Mesothelial cell of epicardium (in vitro differentiated cells): ENCODE measurements at regions not wholly inside any gene's neighbourhood (a gene's known extent, or its start where the extent isn't known, plus 50 kb on each side); places are given as distances from the start of the nearest gene placed in this dataset.

Source experiments
- DNase-seq, 2 experiments: peaks; one replicate each; pipeline ENCODE4 v3.0.0; 2021; ENCODE audit warnings: low spot score in 2 of 2; ENCODE audit not compliant: unreplicated experiment in 2 of 2
- H3K27ac Mint-ChIP-seq: 2 replicates; pipeline ENCODE4 v1.8.0; 2021; ENCODE audit warnings: mixed read lengths
- H3K27me3 Mint-ChIP-seq: 2 replicates; pipeline ENCODE4 v1.8.0; 2021; ENCODE audit warnings: low read depth, mixed read lengths
- H3K36me3 Mint-ChIP-seq: 2 replicates; pipeline ENCODE4 v1.8.0; 2021; ENCODE audit warnings: mixed read lengths
- H3K4me1 Mint-ChIP-seq: 2 replicates; pipeline ENCODE4 v1.8.0; 2021; ENCODE audit warnings: mixed read lengths
- H3K4me3 Mint-ChIP-seq: 2 replicates; pipeline ENCODE4 v1.8.0; 2021; ENCODE audit warnings: mild to moderate bottlenecking, moderate library complexity, mixed read lengths
- H3K9me3 Mint-ChIP-seq: 2 replicates; pipeline ENCODE4 v1.8.0; 2021; ENCODE audit warnings: mixed read lengths
- TF ChIP-seq, protein P1 (sequence below): fragments of 200-600 bp; sonication (generic); IDR thresholded peaks from one replicate; pipeline ENCODE4 v1.5.0; 2021; ENCODE audit warnings: antibody characterized with exemption; ENCODE audit not compliant: unreplicated experiment

DNA sequence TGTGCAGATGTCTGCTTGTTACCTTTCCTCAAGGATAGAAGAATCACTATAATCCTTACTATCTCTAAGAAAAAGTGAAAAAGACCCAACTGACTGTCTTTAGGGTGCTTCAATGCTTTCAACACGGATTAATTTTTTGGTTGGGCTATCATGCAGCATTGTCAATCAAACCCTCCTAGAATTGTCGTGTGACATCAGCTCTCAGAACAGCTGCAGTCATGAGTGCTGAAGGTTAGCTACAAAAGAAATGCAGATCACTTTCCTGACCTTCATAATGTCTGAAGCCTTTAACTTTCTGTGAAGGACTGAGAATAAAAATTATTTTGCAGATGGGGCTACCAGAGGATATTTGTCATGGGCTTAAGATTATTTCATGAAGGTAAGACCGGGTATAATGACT lies 107.9 kb upstream of the EFNA5 start:
- Mint-ChIP-seq H3K36me3 (peaks cover 4% of the 10 kb centered on the region), H3K4me3 (no peak overlapping the region), H3K27ac (no peak overlapping the region), H3K9me3 (peaks cover 11% of the 10 kb centered on the region), H3K27me3 (no peaks in the 10 kb centered on the region), H3K4me1 (peaks cover 26% of the 10 kb centered on the region)
- no peak for DNase-seq
- TF ChIP-seq, protein P1, sequence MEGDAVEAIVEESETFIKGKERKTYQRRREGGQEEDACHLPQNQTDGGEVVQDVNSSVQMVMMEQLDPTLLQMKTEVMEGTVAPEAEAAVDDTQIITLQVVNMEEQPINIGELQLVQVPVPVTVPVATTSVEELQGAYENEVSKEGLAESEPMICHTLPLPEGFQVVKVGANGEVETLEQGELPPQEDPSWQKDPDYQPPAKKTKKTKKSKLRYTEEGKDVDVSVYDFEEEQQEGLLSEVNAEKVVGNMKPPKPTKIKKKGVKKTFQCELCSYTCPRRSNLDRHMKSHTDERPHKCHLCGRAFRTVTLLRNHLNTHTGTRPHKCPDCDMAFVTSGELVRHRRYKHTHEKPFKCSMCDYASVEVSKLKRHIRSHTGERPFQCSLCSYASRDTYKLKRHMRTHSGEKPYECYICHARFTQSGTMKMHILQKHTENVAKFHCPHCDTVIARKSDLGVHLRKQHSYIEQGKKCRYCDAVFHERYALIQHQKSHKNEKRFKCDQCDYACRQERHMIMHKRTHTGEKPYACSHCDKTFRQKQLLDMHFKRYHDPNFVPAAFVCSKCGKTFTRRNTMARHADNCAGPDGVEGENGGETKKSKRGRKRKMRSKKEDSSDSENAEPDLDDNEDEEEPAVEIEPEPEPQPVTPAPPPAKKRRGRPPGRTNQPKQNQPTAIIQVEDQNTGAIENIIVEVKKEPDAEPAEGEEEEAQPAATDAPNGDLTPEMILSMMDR, result no peak

DNA sequence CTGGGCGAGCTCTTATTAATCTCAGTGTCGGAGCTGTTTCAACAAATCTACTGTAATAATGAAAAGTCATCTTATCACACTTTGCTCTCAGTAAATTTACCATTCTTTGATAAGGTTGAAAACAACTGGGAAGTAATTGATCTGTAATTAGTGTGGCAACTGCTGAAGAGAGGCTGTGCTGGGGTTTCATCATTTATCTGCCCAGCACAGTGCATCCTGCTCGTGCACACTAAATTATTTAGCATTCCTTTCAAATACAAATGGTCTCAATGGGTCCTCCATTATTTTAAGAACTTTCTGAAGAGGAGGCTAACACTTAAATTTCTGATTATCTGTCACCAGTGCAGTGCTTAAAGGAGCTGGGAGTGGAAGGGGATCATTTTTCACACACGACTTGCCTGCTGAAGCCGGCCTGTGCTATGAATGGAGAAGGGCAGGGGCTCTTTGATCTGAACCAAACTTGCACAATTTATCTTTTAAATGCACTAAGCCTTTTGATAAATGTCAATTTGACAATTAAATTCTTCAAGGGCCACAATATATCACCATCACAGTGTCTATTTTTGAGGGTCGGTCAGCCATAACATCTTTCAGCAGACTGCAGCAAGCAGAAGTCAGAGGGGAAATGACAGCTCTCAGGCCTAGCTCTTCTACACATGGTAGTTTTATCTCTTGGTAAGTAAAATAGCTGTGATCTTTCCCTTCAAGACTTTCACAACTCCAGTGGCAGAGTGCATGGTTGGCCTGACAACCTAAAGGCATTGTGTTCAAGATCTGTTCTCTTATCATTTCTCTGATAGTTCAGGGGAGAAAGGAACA lies 106.4 kb upstream of the EFNA5 start:
- Mint-ChIP-seq H3K9me3 (peaks cover 11% of the 10 kb centered on the region), H3K4me3 (no peak overlapping the region), H3K27ac (no peak overlapping the region), H3K4me1 (peaks cover 16% of the 10 kb centered on the region), H3K27me3 (no peaks in the 10 kb centered on the region), H3K36me3 (peaks cover 4% of the 10 kb centered on the region)
- TF ChIP-seq, protein P1, result no peak
- DNase-seq, result no peak

- peaks cover 16% of the 10 kb centered on the region for H3K4me1 Mint-ChIP-seq
- DNase-seq, result no peak
- H3K36me3 Mint-ChIP-seq, result peaks cover 4% of the 10 kb centered on the region
- peaks cover 10% of the 10 kb centered on the region for H3K9me3 Mint-ChIP-seq
- no peak overlapping the region for H3K4me3 Mint-ChIP-seq
- TF ChIP-seq, protein P1, result no peak
- H3K27me3 Mint-ChIP-seq, result no peaks in the 10 kb centered on the region
- H3K27ac Mint-ChIP-seq, result no peak overlapping the region
Measured at GRCh38 chr5:107776506-107776905, 105.8 kb upstream of the EFNA5 start.

- Mint-ChIP-seq H3K36me3 (no peaks in the 10 kb centered on the region), H3K4me1 (peaks cover 32% of the 10 kb centered on the region), H3K9me3 (no peaks in the 10 kb centered on the region)
Measured at GRCh38 chr5:107774316-107774715, 103.6 kb upstream of the EFNA5 start.

GRCh38 chr5:107773479-107773878 lies 102.7 kb upstream of the EFNA5 start:
- DNase-seq, result no peak
- H3K27ac Mint-ChIP-seq, result no peak overlapping the region
- TF ChIP-seq, protein P1, result no peak
- H3K4me1 Mint-ChIP-seq, result peaks cover 34% of the 10 kb centered on the region
- no peaks in the 10 kb centered on the region for H3K27me3 Mint-ChIP-seq
- H3K9me3 Mint-ChIP-seq, result no peaks in the 10 kb centered on the region
- no peaks in the 10 kb centered on the region for H3K36me3 Mint-ChIP-seq
- H3K4me3 Mint-ChIP-seq, result no peak overlapping the region

More at GRCh38 chr5:107774316-107774715, 103.6 kb upstream of the EFNA5 start:
- Mint-ChIP-seq H3K27me3 (no peaks in the 10 kb centered on the region), H3K27ac (no peak overlapping the region), H3K4me3 (no peak overlapping the region)
- TF ChIP-seq, protein P1, result no peak
- DNase-seq, result no peak
